ENCODE measurements at regions not wholly inside any gene's neighbourhood (a gene's known extent, or its start where the extent isn't known, plus 50 kb on each side); places are given as distances from the start of the nearest gene placed in this dataset.

DNA sequence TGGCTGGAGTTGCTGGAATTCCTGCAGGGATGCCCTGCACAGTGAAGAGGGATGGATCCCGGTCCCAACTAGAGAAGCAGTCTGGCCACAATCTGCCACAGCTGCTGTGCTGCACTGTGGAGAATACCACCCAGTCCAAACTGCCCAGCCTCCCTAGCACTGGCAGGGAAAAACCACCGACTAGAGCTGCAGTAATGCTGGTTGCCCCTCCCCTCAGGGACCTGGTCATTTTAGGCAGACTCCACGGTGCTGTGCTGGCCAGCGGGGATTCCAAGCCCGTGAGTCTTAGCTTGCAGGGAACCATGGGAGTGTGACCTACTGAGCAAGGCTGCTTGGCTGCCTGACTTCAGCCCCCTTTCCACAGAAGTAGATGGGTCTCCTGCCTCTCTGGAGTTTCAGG, 478.0 kb upstream of the ATP11B start:
- TF ChIP-seq, protein P1, sequence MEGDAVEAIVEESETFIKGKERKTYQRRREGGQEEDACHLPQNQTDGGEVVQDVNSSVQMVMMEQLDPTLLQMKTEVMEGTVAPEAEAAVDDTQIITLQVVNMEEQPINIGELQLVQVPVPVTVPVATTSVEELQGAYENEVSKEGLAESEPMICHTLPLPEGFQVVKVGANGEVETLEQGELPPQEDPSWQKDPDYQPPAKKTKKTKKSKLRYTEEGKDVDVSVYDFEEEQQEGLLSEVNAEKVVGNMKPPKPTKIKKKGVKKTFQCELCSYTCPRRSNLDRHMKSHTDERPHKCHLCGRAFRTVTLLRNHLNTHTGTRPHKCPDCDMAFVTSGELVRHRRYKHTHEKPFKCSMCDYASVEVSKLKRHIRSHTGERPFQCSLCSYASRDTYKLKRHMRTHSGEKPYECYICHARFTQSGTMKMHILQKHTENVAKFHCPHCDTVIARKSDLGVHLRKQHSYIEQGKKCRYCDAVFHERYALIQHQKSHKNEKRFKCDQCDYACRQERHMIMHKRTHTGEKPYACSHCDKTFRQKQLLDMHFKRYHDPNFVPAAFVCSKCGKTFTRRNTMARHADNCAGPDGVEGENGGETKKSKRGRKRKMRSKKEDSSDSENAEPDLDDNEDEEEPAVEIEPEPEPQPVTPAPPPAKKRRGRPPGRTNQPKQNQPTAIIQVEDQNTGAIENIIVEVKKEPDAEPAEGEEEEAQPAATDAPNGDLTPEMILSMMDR (IDR thresholded peaks at IDR 0.05): no peak
- TF ChIP-seq, protein P2, sequence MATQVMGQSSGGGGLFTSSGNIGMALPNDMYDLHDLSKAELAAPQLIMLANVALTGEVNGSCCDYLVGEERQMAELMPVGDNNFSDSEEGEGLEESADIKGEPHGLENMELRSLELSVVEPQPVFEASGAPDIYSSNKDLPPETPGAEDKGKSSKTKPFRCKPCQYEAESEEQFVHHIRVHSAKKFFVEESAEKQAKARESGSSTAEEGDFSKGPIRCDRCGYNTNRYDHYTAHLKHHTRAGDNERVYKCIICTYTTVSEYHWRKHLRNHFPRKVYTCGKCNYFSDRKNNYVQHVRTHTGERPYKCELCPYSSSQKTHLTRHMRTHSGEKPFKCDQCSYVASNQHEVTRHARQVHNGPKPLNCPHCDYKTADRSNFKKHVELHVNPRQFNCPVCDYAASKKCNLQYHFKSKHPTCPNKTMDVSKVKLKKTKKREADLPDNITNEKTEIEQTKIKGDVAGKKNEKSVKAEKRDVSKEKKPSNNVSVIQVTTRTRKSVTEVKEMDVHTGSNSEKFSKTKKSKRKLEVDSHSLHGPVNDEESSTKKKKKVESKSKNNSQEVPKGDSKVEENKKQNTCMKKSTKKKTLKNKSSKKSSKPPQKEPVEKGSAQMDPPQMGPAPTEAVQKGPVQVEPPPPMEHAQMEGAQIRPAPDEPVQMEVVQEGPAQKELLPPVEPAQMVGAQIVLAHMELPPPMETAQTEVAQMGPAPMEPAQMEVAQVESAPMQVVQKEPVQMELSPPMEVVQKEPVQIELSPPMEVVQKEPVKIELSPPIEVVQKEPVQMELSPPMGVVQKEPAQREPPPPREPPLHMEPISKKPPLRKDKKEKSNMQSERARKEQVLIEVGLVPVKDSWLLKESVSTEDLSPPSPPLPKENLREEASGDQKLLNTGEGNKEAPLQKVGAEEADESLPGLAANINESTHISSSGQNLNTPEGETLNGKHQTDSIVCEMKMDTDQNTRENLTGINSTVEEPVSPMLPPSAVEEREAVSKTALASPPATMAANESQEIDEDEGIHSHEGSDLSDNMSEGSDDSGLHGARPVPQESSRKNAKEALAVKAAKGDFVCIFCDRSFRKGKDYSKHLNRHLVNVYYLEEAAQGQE (IDR thresholded peaks at IDR 0.05; ENCODE audit: insufficient read depth in 1 of 2, low read depth in 2 of 2, low read length in 1 of 2): no peak
- no peak for TF ChIP-seq POLR2AphosphoS5 (IDR thresholded peaks at IDR 0.05; ENCODE audit: low read depth, low read length)
- no peak for TF ChIP-seq TCF7L2 (IDR thresholded peaks at IDR 0.05; ENCODE audit: low read depth, low read length)
- no peak for TF ChIP-seq SIN3A (IDR thresholded peaks at IDR 0.05; ENCODE audit: borderline replicate concordance, insufficient read depth, low read depth, low read length)

All from Panc1 (cell line).